ENCODE measurements at regions not wholly inside any gene's neighbourhood (a gene's known extent, or its start where the extent isn't known, plus 50 kb on each side); places are given as distances from the start of the nearest gene placed in this dataset.

DNA sequence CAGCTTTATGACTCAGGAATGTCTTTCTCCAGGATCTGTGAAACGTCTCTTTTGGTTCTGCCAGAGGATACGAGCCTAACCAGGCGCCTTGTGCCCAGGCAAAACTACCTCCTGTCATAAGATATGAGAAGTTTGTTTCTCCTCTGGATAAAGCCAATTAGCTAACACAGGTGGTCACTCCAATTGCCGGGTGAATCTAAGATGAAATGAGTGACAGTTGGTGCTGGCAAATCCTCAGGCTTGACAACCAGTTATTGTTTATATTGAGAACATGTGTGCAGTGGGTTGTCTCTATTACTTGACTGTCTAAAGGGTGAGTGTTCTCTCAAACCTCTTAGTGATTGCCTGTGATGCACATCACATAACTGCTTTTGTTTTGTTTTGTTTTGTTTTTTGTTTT, 449.1 kb downstream of the XPNPEP1 start:
- TF ChIP-seq, protein P1, sequence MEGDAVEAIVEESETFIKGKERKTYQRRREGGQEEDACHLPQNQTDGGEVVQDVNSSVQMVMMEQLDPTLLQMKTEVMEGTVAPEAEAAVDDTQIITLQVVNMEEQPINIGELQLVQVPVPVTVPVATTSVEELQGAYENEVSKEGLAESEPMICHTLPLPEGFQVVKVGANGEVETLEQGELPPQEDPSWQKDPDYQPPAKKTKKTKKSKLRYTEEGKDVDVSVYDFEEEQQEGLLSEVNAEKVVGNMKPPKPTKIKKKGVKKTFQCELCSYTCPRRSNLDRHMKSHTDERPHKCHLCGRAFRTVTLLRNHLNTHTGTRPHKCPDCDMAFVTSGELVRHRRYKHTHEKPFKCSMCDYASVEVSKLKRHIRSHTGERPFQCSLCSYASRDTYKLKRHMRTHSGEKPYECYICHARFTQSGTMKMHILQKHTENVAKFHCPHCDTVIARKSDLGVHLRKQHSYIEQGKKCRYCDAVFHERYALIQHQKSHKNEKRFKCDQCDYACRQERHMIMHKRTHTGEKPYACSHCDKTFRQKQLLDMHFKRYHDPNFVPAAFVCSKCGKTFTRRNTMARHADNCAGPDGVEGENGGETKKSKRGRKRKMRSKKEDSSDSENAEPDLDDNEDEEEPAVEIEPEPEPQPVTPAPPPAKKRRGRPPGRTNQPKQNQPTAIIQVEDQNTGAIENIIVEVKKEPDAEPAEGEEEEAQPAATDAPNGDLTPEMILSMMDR (IDR thresholded peaks at IDR 0.05; ENCODE audit: insufficient read depth, low read length, poor library complexity, severe bottlenecking), result no peak
- no peak for TF ChIP-seq EZH2phosphoT487 (conservative IDR thresholded peaks at IDR 0.05; ENCODE audit: low read length)
